CD4-positive, alpha-beta memory T cell (primary cell): ENCODE measurements at regions not wholly inside any gene's neighbourhood (a gene's known extent, or its start where the extent isn't known, plus 50 kb on each side); places are given as distances from the start of the nearest gene placed in this dataset.

Experiments used
- CTCF ChIA-PET: fragments of 350-600 bp; sonication (Branson Sonifier 250); formaldehyde crosslinking; loops from one replicate; lab custom pipeline; 2021; ENCODE audit warnings: inconsistent platforms; ENCODE audit not compliant: partially characterized antibody; lab: Charles Lee
- POLR2A ChIA-PET: fragments of 350-600 bp; sonication (Branson Sonifier 250); formaldehyde crosslinking; loops from one replicate; lab custom pipeline; 2021; ENCODE audit not compliant: partially characterized antibody; lab: Charles Lee
- DNase-seq, 5 donors: peaks; one replicate each; pipeline versions ENCODE4 v3.0.0 to v3.0.0-alpha.2; 2020 to 2022; ENCODE audit warnings: mixed read lengths in 1 of 5
- H3K27ac ChIP-seq: one replicate; pipeline ENCODE4 v1.7.0; 2013; ENCODE audit warnings: low read depth, low read length
- H3K27me3 ChIP-seq: 2 replicates; pipeline ENCODE4 v1.7.0; 2013; ENCODE audit warnings: mild to moderate bottlenecking, low read length, moderate library complexity; ENCODE audit not compliant: insufficient read depth
- H3K36me3 ChIP-seq: 2 replicates; pipeline ENCODE4 v1.7.0; 2013; ENCODE audit warnings: mild to moderate bottlenecking, low read length, moderate library complexity; ENCODE audit not compliant: insufficient read depth
- H3K4me1 ChIP-seq: 2 replicates; pipeline ENCODE4 v1.7.0; 2013; ENCODE audit warnings: mild to moderate bottlenecking, low read length, moderate library complexity; ENCODE audit not compliant: insufficient read depth
- H3K4me3 ChIP-seq, 2 donors: one replicate each; pipeline ENCODE4 v1.7.0; 2013; ENCODE audit warnings: low read length in 2 of 2, mild to moderate bottlenecking in 1 of 2
- H3K9me3 ChIP-seq, 2 donors: one replicate each; pipeline ENCODE4 v1.7.0; 2013; ENCODE audit warnings: low read length in 2 of 2, control low read depth in 1 of 2; ENCODE audit not compliant: control insufficient read depth in 1 of 2
- H3K27ac Mint-ChIP-seq, 7 donors: one replicate each; pipeline ENCODE4 v1.8.0; 2020 to 2021; ENCODE audit warnings: mixed read lengths in 7 of 7, mild to moderate bottlenecking in 6 of 7, inconsistent platforms in 3 of 7, moderate library complexity in 3 of 7
- H3K27me3 Mint-ChIP-seq, 2 donors: one replicate each; pipeline ENCODE4 v1.8.0; 2020 to 2021; ENCODE audit warnings: mixed read lengths in 2 of 2
- H3K36me3 Mint-ChIP-seq, 2 donors: one replicate each; pipeline ENCODE4 v1.8.0; 2020 to 2021; ENCODE audit warnings: mixed read lengths in 2 of 2, inconsistent platforms in 1 of 2, mild to moderate bottlenecking in 1 of 2
- H3K4me1 Mint-ChIP-seq, 4 donors: one replicate each; pipeline ENCODE4 v1.8.0; 2020 to 2021; ENCODE audit warnings: mixed read lengths in 4 of 4, mild to moderate bottlenecking in 1 of 4
- H3K4me3 Mint-ChIP-seq, 8 donors: one replicate each; pipeline ENCODE4 v1.8.0; 2020 to 2021; ENCODE audit warnings: mixed read lengths in 8 of 8, mild to moderate bottlenecking in 7 of 8, moderate library complexity in 6 of 8, inconsistent platforms in 3 of 8
- H3K9me3 Mint-ChIP-seq, 8 donors: one replicate each; pipeline ENCODE4 v1.8.0; 2020 to 2021; ENCODE audit warnings: mixed read lengths in 8 of 8, mild to moderate bottlenecking in 5 of 8, inconsistent platforms in 3 of 8, moderate library complexity in 1 of 8
- intact Hi-C: fragments of 100-400 bp; cut with micrococcal nuclease; formaldehyde crosslinking; loops from one replicate; pipeline ENCODE4 v1.15.1; 2023

DNA sequence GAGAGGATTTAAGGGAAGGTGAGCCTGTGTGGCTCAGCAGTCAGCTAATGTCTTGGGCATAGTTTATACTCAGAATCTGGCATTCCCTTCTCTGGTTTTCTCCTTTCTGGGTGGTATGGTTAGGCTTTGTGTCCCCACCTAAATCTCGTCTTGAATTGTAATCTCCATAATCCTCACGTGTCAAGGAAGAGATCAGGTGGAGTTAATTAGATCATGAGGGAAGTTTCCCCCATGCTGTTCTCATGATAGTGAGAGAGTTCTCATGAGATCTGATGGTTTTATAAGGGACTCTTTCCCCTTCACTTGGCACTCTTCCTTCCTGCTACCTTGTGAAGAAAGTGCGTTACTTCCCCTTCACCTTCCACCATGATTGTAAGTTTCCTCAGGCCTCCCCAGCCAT is 169.8 kb upstream of the PELI2 start:
- intact Hi-C loops = no loop called here
- Mint-ChIP-seq H3K27me3 (peaks cover 4 to 10% of the 10 kb centered on the region in 2 donors), H3K4me3 (no peak overlapping the region), H3K36me3 (no peaks in the 10 kb centered on the region), H3K4me1 (no peaks in the 10 kb centered on the region), H3K9me3 (peaks cover 0 to 3% (median 0%) of the 10 kb centered on the region in 8 donors), H3K27ac (no peak overlapping the region)
- H3K27me3 ChIP-seq = no peaks in the 10 kb centered on the region
- no peak for DNase-seq
- H3K9me3 ChIP-seq = no peaks in the 10 kb centered on the region
- H3K4me1 ChIP-seq = no peaks in the 10 kb centered on the region
- no peaks in the 10 kb centered on the region for H3K36me3 ChIP-seq
- ChIA-PET POLR2A (no interaction called here), CTCF (no interaction called here)
- no peak overlapping the region for H3K4me3 ChIP-seq
- H3K27ac ChIP-seq = no peak overlapping the region

GRCh38 chr14:55949708-55950107 is 168.5 kb upstream of the PELI2 start:
- Mint-ChIP-seq H3K4me3 (no peak overlapping the region), H3K4me1 (no peaks in the 10 kb centered on the region), H3K36me3 (no peaks in the 10 kb centered on the region), H3K27ac (no peak overlapping the region), H3K27me3 (peaks cover 4 to 10% of the 10 kb centered on the region in 2 donors), H3K9me3 (peaks cover 0 to 3% (median 0%) of the 10 kb centered on the region in 8 donors)
- Histone ChIP-seq H3K4me3 (no peak overlapping the region), H3K36me3 (no peaks in the 10 kb centered on the region), H3K4me1 (no peaks in the 10 kb centered on the region), H3K27ac (no peak overlapping the region), H3K9me3 (no peaks in the 10 kb centered on the region), H3K27me3 (no peaks in the 10 kb centered on the region)
- DNase-seq = no peak
- intact Hi-C loops = no loop called here
- ChIA-PET CTCF (no interaction called here), POLR2A (no interaction called here)

GRCh38 chr14:55950135-55950534 is 168.1 kb upstream of the PELI2 start:
- no peaks in the 10 kb centered on the region for H3K4me1 Mint-ChIP-seq
- CTCF ChIA-PET = no interaction called here
- Histone ChIP-seq H3K4me1 (no peaks in the 10 kb centered on the region), H3K9me3 (no peaks in the 10 kb centered on the region), H3K4me3 (no peak overlapping the region), H3K27me3 (no peaks in the 10 kb centered on the region), H3K36me3 (no peaks in the 10 kb centered on the region), H3K27ac (no peak overlapping the region)
- no peak overlapping the region for H3K4me3 Mint-ChIP-seq
- peaks cover 4 to 10% of the 10 kb centered on the region in 2 donors for H3K27me3 Mint-ChIP-seq
- DNase-seq = no peak
- H3K9me3 Mint-ChIP-seq = peaks cover 0 to 3% (median 0%) of the 10 kb centered on the region in 8 donors
- POLR2A ChIA-PET = no interaction called here
- H3K27ac Mint-ChIP-seq = no peak overlapping the region
- H3K36me3 Mint-ChIP-seq = no peaks in the 10 kb centered on the region
- intact Hi-C loops = no loop called here

DNA sequence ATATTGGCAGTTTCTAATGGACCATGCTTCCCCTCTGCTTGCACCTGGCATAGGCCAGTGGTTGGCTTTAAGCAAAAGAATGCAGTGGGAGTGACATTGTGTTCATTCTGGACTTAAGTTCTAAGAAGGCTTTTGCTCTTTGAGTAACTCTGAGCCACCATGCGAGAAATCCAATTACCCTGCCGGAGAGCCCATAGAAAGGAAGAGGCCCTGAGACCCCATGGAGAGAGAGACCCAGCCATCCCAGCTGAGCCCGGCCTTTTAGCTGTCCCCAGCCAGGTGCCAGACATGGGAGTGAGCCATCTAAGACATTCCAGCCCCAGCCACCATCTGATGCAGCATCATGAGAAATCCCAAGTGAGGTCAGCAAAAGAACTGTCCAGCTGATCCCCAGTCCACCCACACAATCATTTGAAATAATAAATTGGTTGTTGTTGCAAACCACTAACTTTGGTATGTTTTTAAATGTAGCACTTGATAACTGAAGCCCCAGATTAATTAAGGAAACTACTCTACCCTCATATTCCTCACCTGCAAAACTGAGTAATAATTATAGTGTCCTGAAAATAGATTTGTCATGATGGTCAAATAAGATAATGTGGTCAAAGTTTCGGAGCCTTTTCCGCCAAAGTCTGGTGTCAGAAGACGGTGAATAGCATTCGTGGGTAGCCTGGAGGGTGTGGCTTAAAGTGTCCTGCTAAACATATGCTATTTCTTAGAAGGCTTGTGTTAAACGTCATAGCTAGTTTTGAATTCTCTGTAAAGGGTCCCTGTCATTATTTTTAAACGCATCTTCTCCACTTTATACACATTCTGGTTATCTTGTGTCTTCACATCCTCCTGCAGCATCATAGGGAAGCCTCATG is 166.6 kb upstream of the PELI2 start:
- intact Hi-C loops = no loop called here
- POLR2A ChIA-PET = no interaction called here

GRCh38 chr14:55954108-55954507 is 164.1 kb upstream of the PELI2 start:
- intact Hi-C loops = no loop called here
- H3K27me3 ChIP-seq = no peaks in the 10 kb centered on the region
- no peak overlapping the region for H3K4me3 ChIP-seq
- ChIA-PET CTCF (no interaction called here), POLR2A (no interaction called here)
- H3K27me3 Mint-ChIP-seq = peaks cover 2% of the 10 kb centered on the region in 2 donors
- no peak overlapping the region for H3K4me3 Mint-ChIP-seq
- H3K27ac Mint-ChIP-seq = no peak overlapping the region
- no peak for DNase-seq
- no peaks in the 10 kb centered on the region for H3K4me1 Mint-ChIP-seq
- H3K4me1 ChIP-seq = no peaks in the 10 kb centered on the region
- no peaks in the 10 kb centered on the region for H3K9me3 ChIP-seq
- no peak overlapping the region for H3K27ac ChIP-seq
- no peaks in the 10 kb centered on the region for H3K36me3 Mint-ChIP-seq
- peaks cover 0 to 3% (median 0%) of the 10 kb centered on the region in 8 donors for H3K9me3 Mint-ChIP-seq
- no peaks in the 10 kb centered on the region for H3K36me3 ChIP-seq

More for the DNA sequence above, 166.6 kb upstream of the PELI2 start:
- DNase-seq = no peak
- Mint-ChIP-seq H3K27me3 (peaks cover 0 to 8% of the 10 kb centered on the region in 2 donors), H3K27ac (no peak overlapping the region), H3K36me3 (no peaks in the 10 kb centered on the region), H3K4me1 (no peaks in the 10 kb centered on the region), H3K4me3 (no peak overlapping the region), H3K9me3 (peaks cover 0 to 3% (median 0%) of the 10 kb centered on the region in 8 donors)
- Histone ChIP-seq H3K9me3 (no peaks in the 10 kb centered on the region), H3K27ac (no peak overlapping the region), H3K4me1 (no peaks in the 10 kb centered on the region), H3K4me3 (no peak overlapping the region), H3K27me3 (no peaks in the 10 kb centered on the region), H3K36me3 (no peaks in the 10 kb centered on the region)
- CTCF ChIA-PET = no interaction called here

DNA sequence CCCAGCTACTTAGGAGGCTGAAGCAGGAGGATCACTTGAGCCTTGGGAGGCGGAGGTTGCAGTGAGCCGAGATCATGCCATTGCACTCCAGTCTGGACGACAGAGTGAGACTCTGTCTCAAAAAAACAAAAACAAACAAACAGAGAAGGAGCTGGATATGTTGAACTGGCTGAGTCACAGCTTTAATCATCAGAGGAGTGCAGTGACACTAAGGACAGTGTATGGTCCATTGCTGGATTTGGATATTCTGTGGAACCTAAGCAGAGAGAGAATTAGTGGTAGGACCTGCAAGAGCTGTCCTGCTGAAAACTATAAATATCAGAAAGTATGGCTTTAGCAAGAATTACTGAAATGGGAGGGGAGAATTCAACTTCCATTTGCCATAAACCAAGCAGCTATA is 163.0 kb upstream of the PELI2 start:
- CTCF ChIA-PET = interaction anchor here (1.0 kb wide), 1 partner anchor 529 kb away, joined by 3 read pairs; no protein-coding TSS in a partner anchor

DNA sequence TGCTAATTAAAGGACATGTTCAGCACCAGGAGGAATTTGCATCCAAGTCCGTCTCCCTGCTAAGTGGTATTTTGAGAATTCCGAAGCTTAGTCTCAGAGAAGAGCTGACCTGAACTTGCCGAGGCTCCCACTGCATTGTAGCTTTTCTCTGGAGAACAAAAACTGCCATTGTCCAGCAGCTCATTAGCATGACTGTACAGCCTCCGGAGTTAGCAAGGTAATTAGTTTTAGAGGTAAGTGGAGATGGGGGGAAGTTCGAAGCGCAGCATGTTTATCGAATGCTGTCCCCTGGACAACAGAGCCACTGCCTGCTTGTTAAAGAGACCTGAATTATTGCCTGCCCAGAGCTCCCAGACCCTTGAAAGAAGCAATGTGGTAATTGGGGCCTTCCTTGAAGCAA is 160.3 kb upstream of the PELI2 start:
- Histone ChIP-seq H3K4me1 (no peaks in the 10 kb centered on the region), H3K36me3 (no peaks in the 10 kb centered on the region), H3K27me3 (no peaks in the 10 kb centered on the region), H3K9me3 (no peaks in the 10 kb centered on the region), H3K27ac (no peak overlapping the region), H3K4me3 (no peak overlapping the region)
- no peak for DNase-seq
- Mint-ChIP-seq H3K36me3 (no peaks in the 10 kb centered on the region), H3K9me3 (no peaks in the 10 kb centered on the region), H3K27ac (no peak overlapping the region), H3K4me3 (no peak overlapping the region), H3K27me3 (peaks cover 3% of the 10 kb centered on the region in 2 donors), H3K4me1 (no peaks in the 10 kb centered on the region)
- CTCF ChIA-PET = no interaction called here
- POLR2A ChIA-PET = no interaction called here
- intact Hi-C loops = no loop called here

More for the DNA sequence above, 163.0 kb upstream of the PELI2 start:
- POLR2A ChIA-PET = no interaction called here
- Mint-ChIP-seq H3K36me3 (no peaks in the 10 kb centered on the region), H3K27me3 (peaks cover 2% of the 10 kb centered on the region in 2 donors), H3K4me3 (peak overlapping the region in 1 of 8 donors; percentile 26), H3K27ac (no peak overlapping the region), H3K9me3 (no peaks in the 10 kb centered on the region), H3K4me1 (no peaks in the 10 kb centered on the region)
- Histone ChIP-seq H3K27me3 (no peaks in the 10 kb centered on the region), H3K36me3 (no peaks in the 10 kb centered on the region), H3K4me3 (no peak overlapping the region), H3K27ac (no peak overlapping the region), H3K4me1 (no peaks in the 10 kb centered on the region), H3K9me3 (no peaks in the 10 kb centered on the region)
- intact Hi-C loops = no loop called here
- DNase-seq = no peak
